Brain microvascular endothelial cell (primary cell): ENCODE measurements at regions not wholly inside any gene's neighbourhood (a gene's known extent, or its start where the extent isn't known, plus 50 kb on each side); places are given as distances from the start of the nearest gene placed in this dataset.

Experiments used
- DNase-seq: peaks from one replicate; pipeline ENCODE4 v3.0.0-alpha.2; 2020
- H3K27ac ChIP-seq: fragments of 250-450 bp; sonication (Bioruptor Pico); 2 replicates; pipeline ENCODE4 v1.5.1; 2020; ENCODE audit warnings: mild to moderate bottlenecking, moderate library complexity
- H3K27me3 ChIP-seq: fragments of 250-450 bp; sonication (Bioruptor Pico); replicated peaks from 2 replicates; pipeline ENCODE4 v1.5.1; 2020; ENCODE audit warnings: mild to moderate bottlenecking
- H3K36me3 ChIP-seq: fragments of 250-450 bp; sonication (Bioruptor Pico); replicated peaks from 2 replicates; pipeline ENCODE4 v1.5.1; 2020; ENCODE audit warnings: mild to moderate bottlenecking
- H3K4me3 ChIP-seq: 2 replicates; pipeline ENCODE4 v1.5.1; 2011; ENCODE audit warnings: low read depth, mild to moderate bottlenecking, control low read depth, low read length, moderate library complexity
- in situ Hi-C: cut with HindIII; loops from 2 replicates; pipeline ENCODE4 v1.10.0; 2017; ENCODE audit warnings: low sequenced_read_pairs, low pct_ligation_motif_present
- TF ChIP-seq, protein P1 (sequence below): IDR thresholded peaks from 2 replicates; pipeline ENCODE4 v1.5.1; 2011; ENCODE audit warnings: low read depth, mild to moderate bottlenecking, moderate library complexity, low read length, control low read depth, inconsistent platforms; ENCODE audit errors: missing control alignments

DNA sequence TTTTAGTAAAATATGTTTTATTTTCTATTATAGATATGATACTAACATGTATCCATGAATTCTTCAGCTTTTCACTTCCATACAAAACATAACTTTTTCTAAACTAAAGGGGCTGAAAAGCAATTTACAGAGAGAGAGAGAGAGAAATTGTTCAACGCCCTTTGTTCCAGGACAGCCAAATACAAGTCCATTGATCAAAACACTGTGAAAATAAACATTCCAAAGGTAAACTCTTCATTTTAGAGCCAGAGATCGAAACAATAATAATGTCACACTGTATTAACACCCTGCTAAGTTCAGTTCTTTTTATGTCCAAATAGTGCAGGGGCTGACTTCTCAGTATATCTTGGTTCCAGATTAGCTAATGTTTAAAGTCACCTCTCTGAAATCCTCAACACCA, 516.2 kb upstream of the ATXN8OS start:
- Histone ChIP-seq H3K4me3 (no peak overlapping the region), H3K27ac (no peak overlapping the region), H3K27me3 (no peaks in the 10 kb centered on the region), H3K36me3 (no peaks in the 10 kb centered on the region)
- TF ChIP-seq, protein P1, sequence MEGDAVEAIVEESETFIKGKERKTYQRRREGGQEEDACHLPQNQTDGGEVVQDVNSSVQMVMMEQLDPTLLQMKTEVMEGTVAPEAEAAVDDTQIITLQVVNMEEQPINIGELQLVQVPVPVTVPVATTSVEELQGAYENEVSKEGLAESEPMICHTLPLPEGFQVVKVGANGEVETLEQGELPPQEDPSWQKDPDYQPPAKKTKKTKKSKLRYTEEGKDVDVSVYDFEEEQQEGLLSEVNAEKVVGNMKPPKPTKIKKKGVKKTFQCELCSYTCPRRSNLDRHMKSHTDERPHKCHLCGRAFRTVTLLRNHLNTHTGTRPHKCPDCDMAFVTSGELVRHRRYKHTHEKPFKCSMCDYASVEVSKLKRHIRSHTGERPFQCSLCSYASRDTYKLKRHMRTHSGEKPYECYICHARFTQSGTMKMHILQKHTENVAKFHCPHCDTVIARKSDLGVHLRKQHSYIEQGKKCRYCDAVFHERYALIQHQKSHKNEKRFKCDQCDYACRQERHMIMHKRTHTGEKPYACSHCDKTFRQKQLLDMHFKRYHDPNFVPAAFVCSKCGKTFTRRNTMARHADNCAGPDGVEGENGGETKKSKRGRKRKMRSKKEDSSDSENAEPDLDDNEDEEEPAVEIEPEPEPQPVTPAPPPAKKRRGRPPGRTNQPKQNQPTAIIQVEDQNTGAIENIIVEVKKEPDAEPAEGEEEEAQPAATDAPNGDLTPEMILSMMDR, result no peak
- no peak for DNase-seq
- in situ Hi-C loops, result no loop called here

DNA sequence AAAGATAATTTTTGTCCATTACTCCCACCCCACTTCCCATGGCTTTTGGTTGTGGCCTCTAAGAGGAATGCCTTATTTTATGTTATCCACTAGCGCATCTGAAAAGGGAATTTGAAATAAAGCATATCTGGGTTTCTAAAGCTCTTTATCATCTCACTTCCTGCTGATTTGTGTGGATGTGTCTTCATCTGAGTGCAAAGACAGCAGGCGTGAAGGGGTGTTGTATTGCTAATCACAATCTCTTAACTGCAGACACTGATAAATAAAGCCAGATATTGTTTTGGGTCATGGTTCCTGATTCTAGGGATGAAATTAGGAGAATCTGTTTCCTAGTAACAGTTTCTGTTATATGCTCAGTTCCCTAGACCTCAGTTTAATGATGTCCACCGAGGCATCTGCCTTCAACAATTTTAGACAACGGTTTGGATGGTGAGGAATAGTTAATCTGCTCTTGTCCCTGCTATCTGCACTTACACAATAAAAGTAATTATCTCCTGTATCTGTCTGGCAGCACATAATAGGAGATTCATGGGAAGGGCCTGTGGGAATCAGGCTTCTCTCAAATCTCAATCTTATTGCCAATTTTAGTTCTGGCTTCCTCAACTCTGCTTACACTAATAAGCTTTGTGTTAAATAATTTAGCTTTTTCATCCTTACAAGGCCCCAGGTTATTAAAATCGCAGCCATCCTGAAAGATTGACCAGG, 517.9 kb upstream of the ATXN8OS start:
- no peak for DNase-seq
- H3K27me3 ChIP-seq, result no peaks in the 10 kb centered on the region
- TF ChIP-seq, protein P1, result no peak
- H3K4me3 ChIP-seq, result no peak overlapping the region
- in situ Hi-C loops, result no loop called here
- H3K36me3 ChIP-seq, result no peaks in the 10 kb centered on the region
- H3K27ac ChIP-seq, result no peak overlapping the region

DNA sequence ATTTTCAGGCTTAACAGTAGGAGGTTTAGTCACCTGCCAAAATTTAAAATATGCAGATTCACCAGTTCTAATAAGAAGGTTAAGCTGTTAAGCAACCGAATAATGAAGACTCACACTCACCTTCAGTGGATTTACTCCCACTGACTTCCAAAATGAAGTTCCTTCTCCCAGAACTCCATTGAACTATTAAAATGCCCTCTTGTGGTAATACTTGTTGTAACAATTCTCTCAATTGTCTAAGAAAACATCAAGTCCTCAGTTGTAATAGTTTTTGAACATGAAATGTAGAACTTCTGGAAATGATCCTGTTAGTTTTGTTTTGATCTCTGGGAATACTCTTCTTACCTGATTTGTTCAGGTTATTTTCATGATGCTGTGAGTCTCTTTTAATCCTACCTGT, 522.0 kb upstream of the ATXN8OS start:
- no peaks in the 10 kb centered on the region for H3K36me3 ChIP-seq
- no peak overlapping the region for H3K4me3 ChIP-seq
- H3K27me3 ChIP-seq, result no peaks in the 10 kb centered on the region
- H3K27ac ChIP-seq, result no peak overlapping the region
- TF ChIP-seq, protein P1, result no peak
- no peak for DNase-seq
- in situ Hi-C loops, result no loop called here

DNA sequence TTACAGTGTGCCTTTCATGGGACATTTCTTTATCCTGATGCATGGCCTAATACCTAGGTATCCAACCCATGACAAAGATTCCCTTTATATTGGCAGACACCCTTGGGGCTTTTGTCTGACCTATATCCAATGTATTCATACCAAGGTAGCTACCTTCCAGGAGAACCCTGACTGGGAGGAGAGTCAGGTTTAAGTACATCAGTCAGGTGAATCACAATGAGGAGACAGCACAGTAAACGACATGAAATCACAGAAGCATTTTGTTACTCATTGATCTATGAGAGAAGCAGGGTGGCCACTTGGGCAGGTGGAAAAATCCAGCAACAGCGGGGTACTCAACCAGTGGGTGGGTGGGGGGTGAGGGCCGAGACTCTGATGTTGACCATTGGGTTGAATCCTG, 527.4 kb upstream of the ATXN8OS start:
- no peak overlapping the region for H3K4me3 ChIP-seq
- no peaks in the 10 kb centered on the region for H3K27me3 ChIP-seq
- in situ Hi-C loops, result no loop called here
- no peak for DNase-seq
- TF ChIP-seq, protein P1, result no peak
- no peaks in the 10 kb centered on the region for H3K36me3 ChIP-seq
- H3K27ac ChIP-seq, result no peak overlapping the region

DNA sequence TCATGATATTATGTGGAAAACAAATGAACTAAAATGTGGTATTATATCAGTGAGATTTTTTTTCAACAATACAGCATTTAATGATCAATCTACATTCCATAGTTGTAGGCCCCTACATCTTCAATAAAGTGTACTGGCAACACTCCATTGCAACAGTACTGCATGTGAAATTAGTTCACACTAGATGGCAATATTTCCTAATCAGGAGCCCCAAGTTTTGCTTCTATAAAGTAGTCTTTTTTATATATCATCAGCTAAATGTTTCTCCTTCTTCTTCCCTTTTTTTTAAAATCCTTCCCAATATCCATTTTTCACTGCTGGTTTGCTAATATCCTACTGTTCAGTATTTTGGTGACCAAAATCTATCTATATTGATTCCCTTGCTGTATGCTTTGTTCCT, 528.3 kb upstream of the ATXN8OS start:
- H3K27me3 ChIP-seq, result no peaks in the 10 kb centered on the region
- in situ Hi-C loops, result no loop called here
- no peaks in the 10 kb centered on the region for H3K36me3 ChIP-seq
- H3K4me3 ChIP-seq, result no peak overlapping the region
- no peak for DNase-seq
- TF ChIP-seq, protein P1, result no peak
- no peak overlapping the region for H3K27ac ChIP-seq
